Stimulated activated CD8-positive, alpha-beta memory T cell treated with anti-CD3 and anti-CD28 coated beads, Interleukin-7, amount 100 ng/mL, for 1 hour (primary cell): ENCODE measurements at regions not wholly inside any gene's neighbourhood (a gene's known extent, or its start where the extent isn't known, plus 50 kb on each side); places are given as distances from the start of the nearest gene placed in this dataset.
"Not testable (repeated sequence)": the region's sequence is repeated elsewhere in the genome, so short reads cannot be mapped to it uniquely, and the experiment has no call there.

ENCODE experiments used
- DNase-seq, 2 donors: peaks; one replicate each; pipeline ENCODE4 v3.0.0-alpha.2; 2020; ENCODE audit warnings: low read depth in 2 of 2

GRCh38 chr6:141969768-141970415 lies 162.8 kb upstream of the GJE1 start:
- not testable (repeated sequence) for DNase-seq

GRCh38 chr6:141969201-141969600 lies 163.5 kb upstream of the GJE1 start:
- no peak for DNase-seq

GRCh38 chr6:141968632-141969031 lies 164.1 kb upstream of the GJE1 start:
- DNase-seq = no peak

- no peak for DNase-seq
These were observed 167.6 kb upstream of the GJE1 start for GRCh38 chr6:141965016-141965545.

- no peak for DNase-seq
These were observed 169.0 kb upstream of the GJE1 start for GRCh38 chr6:141963543-141964295.

GRCh38 chr6:141957271-141957670 lies 175.5 kb upstream of the GJE1 start:
- no peak for DNase-seq

- no peak for DNase-seq
These were observed 175.9 kb upstream of the GJE1 start for GRCh38 chr6:141956868-141957267.

GRCh38 chr6:141956046-141956761 lies 176.5 kb upstream of the GJE1 start:
- no peak for DNase-seq

- no peak for DNase-seq
These were observed 179.7 kb upstream of the GJE1 start for GRCh38 chr6:141953072-141953471.

GRCh38 chr6:141946502-141946901 lies 186.2 kb upstream of the GJE1 start:
- DNase-seq = no peak

- DNase-seq = no peak
These were observed 194.1 kb upstream of the GJE1 start for GRCh38 chr6:141938664-141939063.

GRCh38 chr6:141932685-141933084 lies 200.0 kb upstream of the GJE1 start:
- no peak for DNase-seq

GRCh38 chr6:141926200-141926900 lies 206.4 kb upstream of the GJE1 start:
- DNase-seq = not testable (repeated sequence)

GRCh38 chr6:141925001-141925400 lies 207.7 kb upstream of the GJE1 start:
- no peak for DNase-seq

GRCh38 chr6:141922898-141923297 lies 209.8 kb upstream of the GJE1 start:
- no peak for DNase-seq

GRCh38 chr6:141916682-141917505 lies 215.8 kb upstream of the GJE1 start:
- DNase-seq = not testable (repeated sequence)

- DNase-seq = no peak
These were observed 218.1 kb upstream of the GJE1 start for GRCh38 chr6:141914646-141915045.

GRCh38 chr6:141906569-141907080 lies 226.1 kb upstream of the GJE1 start:
- no peak for DNase-seq

- no peak for DNase-seq
These were observed 242.1 kb upstream of the GJE1 start for GRCh38 chr6:141890661-141891060.

- DNase-seq = no peak
These were observed 247.9 kb upstream of the GJE1 start for GRCh38 chr6:141884850-141885249.

- no peak for DNase-seq
These were observed 254.0 kb upstream of the GJE1 start for GRCh38 chr6:141878686-141879085.
